ENCODE measurements at regions not wholly inside any gene's neighbourhood (a gene's known extent, or its start where the extent isn't known, plus 50 kb on each side); places are given as distances from the start of the nearest gene placed in this dataset.

DNA sequence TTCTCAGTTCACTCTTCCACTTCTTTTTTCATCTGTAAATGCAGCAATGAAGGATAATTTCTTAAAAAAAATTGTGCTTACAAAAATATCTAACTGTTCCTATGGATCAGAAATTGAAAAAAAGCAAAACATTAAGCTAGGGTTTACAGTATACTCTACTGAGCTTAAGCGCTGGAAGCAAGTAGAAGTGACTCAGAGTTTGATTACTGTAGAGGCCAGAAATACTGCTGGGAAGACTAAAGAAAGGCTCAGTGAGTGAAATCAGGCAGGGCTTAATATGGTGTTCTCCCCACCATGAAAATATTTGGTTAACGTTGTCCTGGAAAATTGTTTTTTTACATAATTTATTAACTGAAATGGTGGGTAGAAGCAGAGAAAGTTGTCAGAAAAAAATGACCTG lies 1061.8 kb upstream of the GRIA3 start:
- H3K27ac ChIP-seq (ENCODE audit: control insufficient read depth, insufficient read depth, low read length) = no peak overlapping the region
- dilution Hi-C loops (cut with MboI; ENCODE audit: extremely low pct_ligation_motif_present, low sequenced_read_pairs) = no loop called here

GRCh38 chrX:122133478-122133877 lies 1050.6 kb upstream of the GRIA3 start:
- Histone ChIP-seq H4K20me1 (ENCODE audit: control insufficient read depth, extremely low read depth, insufficient read depth, low read length) (no peaks in the 10 kb centered on the region), H3K9ac (ENCODE audit: control insufficient read depth, extremely low read depth, insufficient read depth, low read length) (no peak overlapping the region), H3K4me2 (ENCODE audit: control insufficient read depth, extremely low read depth, insufficient read depth, low read depth, low read length) (no peak overlapping the region), H3K4me1 (ENCODE audit: control insufficient read depth, extremely low read depth, insufficient read depth, low read length) (no peaks in the 10 kb centered on the region), H3K9me1 (ENCODE audit: control insufficient read depth, extremely low read depth, insufficient read depth, low read length) (no peaks in the 10 kb centered on the region), H3K4me3 (ENCODE audit: control insufficient read depth in 2 of 3, extremely low read depth in 1 of 3, insufficient read depth in 2 of 3, low read depth in 1 of 3, low read length in 3 of 3) (no peak overlapping the region), H2AFZ (ENCODE audit: control insufficient read depth, low read length) (no peak overlapping the region), H3K36me3 (ENCODE audit: control insufficient read depth in 2 of 2, extremely low read depth in 1 of 2, insufficient read depth in 2 of 2, low read length in 2 of 2) (no peaks in the 10 kb centered on the region), H3K27me3 (ENCODE audit: control insufficient read depth, extremely low read depth, insufficient read depth, low read length) (no peaks in the 10 kb centered on the region), H3K9me3 (ENCODE audit: control insufficient read depth, low read depth, low read length) (no peaks in the 10 kb centered on the region), H3K27ac (ENCODE audit: control insufficient read depth, insufficient read depth, low read length) (no peak overlapping the region), H3K79me2 (ENCODE audit: control insufficient read depth, insufficient read depth, low read length) (no peaks in the 10 kb centered on the region)
- TF ChIP-seq EZH2 (IDR thresholded peaks at IDR 0.05; ENCODE audit: low read length) = no peak
- TF ChIP-seq CTCF (optimal IDR thresholded peaks at IDR 0.05 in 1 of 3, IDR thresholded peaks at IDR 0.05 in 1 of 3, conservative IDR thresholded peaks at IDR 0.05 in 1 of 3; ENCODE audit: extremely low read depth in 1 of 3, insufficient read depth in 2 of 3, low read length in 3 of 3) = no peak
- FAIRE-seq (no peak), DNase-seq (ENCODE audit: low read depth, low spot score) (no peak)
- dilution Hi-C loops (cut with MboI; ENCODE audit: extremely low pct_ligation_motif_present, low sequenced_read_pairs) = no loop called here

More for the DNA sequence above, 1061.8 kb upstream of the GRIA3 start:
- no peaks in the 10 kb centered on the region for H3K9me1 ChIP-seq (ENCODE audit: control insufficient read depth, extremely low read depth, insufficient read depth, low read length)
- no peaks in the 10 kb centered on the region for H3K79me2 ChIP-seq (ENCODE audit: control insufficient read depth, insufficient read depth, low read length)
- TF ChIP-seq CTCF (optimal IDR thresholded peaks at IDR 0.05 in 1 of 3, IDR thresholded peaks at IDR 0.05 in 1 of 3, conservative IDR thresholded peaks at IDR 0.05 in 1 of 3; ENCODE audit: extremely low read depth in 1 of 3, insufficient read depth in 2 of 3, low read length in 3 of 3) (no peak), EZH2 (IDR thresholded peaks at IDR 0.05; ENCODE audit: low read length) (no peak)
- no peak overlapping the region for H3K9ac ChIP-seq (ENCODE audit: control insufficient read depth, extremely low read depth, insufficient read depth, low read length)
- no peaks in the 10 kb centered on the region for H4K20me1 ChIP-seq (ENCODE audit: control insufficient read depth, extremely low read depth, insufficient read depth, low read length)
- no peaks in the 10 kb centered on the region for H3K27me3 ChIP-seq (ENCODE audit: control insufficient read depth, extremely low read depth, insufficient read depth, low read length)
- no peak overlapping the region for H2AFZ ChIP-seq (ENCODE audit: control insufficient read depth, low read length)
- no peak for FAIRE-seq
- DNase-seq (ENCODE audit: low read depth, low spot score) = no peak
- no peaks in the 10 kb centered on the region for H3K36me3 ChIP-seq (ENCODE audit: control insufficient read depth in 2 of 2, extremely low read depth in 1 of 2, insufficient read depth in 2 of 2, low read length in 2 of 2)
- no peak overlapping the region for H3K4me3 ChIP-seq (ENCODE audit: control insufficient read depth in 2 of 3, extremely low read depth in 1 of 3, insufficient read depth in 2 of 3, low read depth in 1 of 3, low read length in 3 of 3)
- no peak overlapping the region for H3K4me2 ChIP-seq (ENCODE audit: control insufficient read depth, extremely low read depth, insufficient read depth, low read depth, low read length)
- no peaks in the 10 kb centered on the region for H3K4me1 ChIP-seq (ENCODE audit: control insufficient read depth, extremely low read depth, insufficient read depth, low read length)
- no peaks in the 10 kb centered on the region for H3K9me3 ChIP-seq (ENCODE audit: control insufficient read depth, low read depth, low read length)

Data from keratinocyte (primary cell).